ENCODE measurements at regions not wholly inside any gene's neighbourhood (a gene's known extent, or its start where the extent isn't known, plus 50 kb on each side); places are given as distances from the start of the nearest gene placed in this dataset.
"Not testable (repeated sequence)": the region's sequence is repeated elsewhere in the genome, so short reads cannot be mapped to it uniquely, and the experiment has no call there.

DNA sequence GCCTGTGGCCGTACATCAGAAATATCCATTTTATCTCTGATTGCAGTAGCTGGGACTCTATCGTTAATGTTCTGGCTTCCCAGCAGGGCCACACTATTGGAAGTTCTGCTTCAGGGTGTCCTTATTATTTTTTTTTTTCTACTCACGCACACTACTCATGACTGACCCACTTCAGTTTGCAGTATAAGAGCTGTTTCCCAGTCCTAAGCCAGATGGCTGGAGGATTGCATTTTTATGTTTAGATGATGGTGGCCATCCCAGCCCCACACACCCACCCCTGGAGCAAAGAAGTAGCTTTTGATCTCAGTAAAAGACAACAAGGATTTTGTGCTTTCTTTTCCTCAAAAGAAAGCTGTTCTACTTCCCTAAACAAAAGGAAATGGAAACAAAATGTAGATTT, 557.0 kb upstream of the GALNTL6 start:
- FAIRE-seq (no peak), DNase-seq (ENCODE audit: insufficient read length, low spot score) (no peak)
- TF ChIP-seq POLR2AphosphoS5 (IDR thresholded peaks at IDR 0.05; ENCODE audit: low read depth, low read length): no peak

DNA sequence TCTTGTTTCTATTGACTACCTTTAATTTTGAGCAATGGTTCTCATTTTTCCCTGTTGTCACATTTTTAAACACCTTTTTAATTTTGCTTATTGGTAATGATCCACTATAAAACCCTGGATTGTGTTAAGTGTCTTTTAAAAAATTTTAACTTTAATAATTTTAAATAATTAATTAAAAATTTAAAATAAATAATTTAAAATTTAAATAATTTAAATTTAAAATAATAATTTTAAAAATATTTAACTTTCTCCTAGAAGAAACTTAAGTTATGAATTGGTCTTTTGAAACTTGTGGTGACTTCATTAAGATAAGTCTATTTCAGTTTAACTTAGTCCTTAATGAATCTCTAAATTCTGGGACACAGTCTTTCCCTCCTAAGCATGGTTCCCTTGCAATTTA, 566.3 kb upstream of the GALNTL6 start:
- TF ChIP-seq SPI1 (IDR thresholded peaks at IDR 0.05; ENCODE audit: low read depth, low read length): no peak
- no peak for TF ChIP-seq POLR2A (IDR thresholded peaks at IDR 0.05; ENCODE audit: low read depth, low read length)
- TF ChIP-seq TAF1 (IDR thresholded peaks at IDR 0.05; ENCODE audit: low read depth, low read length): no peak
- TF ChIP-seq POLR2AphosphoS5 (IDR thresholded peaks at IDR 0.05; ENCODE audit: low read depth, low read length): no peak
- TF ChIP-seq PAX5 (IDR thresholded peaks at IDR 0.05; ENCODE audit: insufficient read depth, low read length, severe bottlenecking): no peak
- TF ChIP-seq POU2F2 (IDR thresholded peaks at IDR 0.05; ENCODE audit: low read depth, low read length): no peak
- no peak for FAIRE-seq
- no peak for DNase-seq (ENCODE audit: insufficient read length, low spot score)

DNA sequence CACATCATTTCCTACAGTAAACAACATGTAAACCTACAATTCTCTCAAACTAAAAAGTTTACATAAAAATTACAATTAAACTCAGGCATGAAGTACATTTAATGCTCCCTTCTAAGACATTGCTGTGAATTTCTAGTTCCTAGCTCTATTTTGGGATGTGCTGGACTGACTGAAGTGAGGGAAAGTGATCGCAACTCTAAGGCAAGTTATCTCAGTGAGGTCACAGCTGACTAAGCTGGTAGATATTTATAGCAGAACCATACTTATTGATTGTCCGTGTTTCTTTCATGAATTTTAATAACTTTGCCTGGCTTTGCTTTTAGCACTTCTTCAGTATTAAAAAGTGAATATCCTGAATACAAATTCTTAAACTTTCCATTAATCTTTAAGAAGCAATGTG, 570.4 kb upstream of the GALNTL6 start:
- no peak for TF ChIP-seq POLR2A (IDR thresholded peaks at IDR 0.05; ENCODE audit: low read depth, low read length)
- no peak for TF ChIP-seq TAF1 (IDR thresholded peaks at IDR 0.05; ENCODE audit: low read depth, low read length)
- TF ChIP-seq POLR2AphosphoS5 (IDR thresholded peaks at IDR 0.05; ENCODE audit: low read depth, low read length): no peak
- TF ChIP-seq POU2F2 (IDR thresholded peaks at IDR 0.05; ENCODE audit: low read depth, low read length): no peak
- TF ChIP-seq PAX5 (IDR thresholded peaks at IDR 0.05; ENCODE audit: insufficient read depth, low read length, severe bottlenecking): no peak
- TF ChIP-seq SPI1 (IDR thresholded peaks at IDR 0.05; ENCODE audit: low read depth, low read length): no peak
- FAIRE-seq: no peak
- DNase-seq (ENCODE audit: insufficient read length, low spot score): no peak

DNA sequence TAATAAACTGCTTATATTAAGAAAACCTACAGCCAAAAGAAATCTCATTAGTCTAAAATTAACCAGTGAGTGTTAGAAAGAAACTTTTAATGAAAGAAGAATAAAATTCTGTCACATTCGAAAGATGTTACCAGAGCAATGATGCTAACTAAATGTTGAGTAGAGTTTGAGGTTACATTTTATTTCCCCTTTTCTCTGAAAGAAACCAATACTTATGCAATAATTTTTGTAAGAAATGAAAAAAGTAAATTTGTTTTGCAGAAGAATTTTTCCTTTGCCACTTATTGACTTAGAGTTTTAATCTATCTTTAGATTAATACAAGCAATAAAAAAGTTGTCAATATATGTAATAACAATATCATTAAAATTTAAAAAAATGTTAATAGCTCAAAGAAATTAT, 574.0 kb upstream of the GALNTL6 start:
- TF ChIP-seq POLR2A (IDR thresholded peaks at IDR 0.05; ENCODE audit: low read depth, low read length): no peak
- TF ChIP-seq POLR2AphosphoS5 (IDR thresholded peaks at IDR 0.05; ENCODE audit: low read depth, low read length): no peak
- TF ChIP-seq POU2F2 (IDR thresholded peaks at IDR 0.05; ENCODE audit: low read depth, low read length): no peak
- TF ChIP-seq TAF1 (IDR thresholded peaks at IDR 0.05; ENCODE audit: low read depth, low read length): no peak
- TF ChIP-seq PAX5 (IDR thresholded peaks at IDR 0.05; ENCODE audit: insufficient read depth, low read length, severe bottlenecking): no peak
- TF ChIP-seq SPI1 (IDR thresholded peaks at IDR 0.05; ENCODE audit: low read depth, low read length): no peak
- DNase-seq (ENCODE audit: insufficient read length, low spot score) (no peak), FAIRE-seq (no peak)

DNA sequence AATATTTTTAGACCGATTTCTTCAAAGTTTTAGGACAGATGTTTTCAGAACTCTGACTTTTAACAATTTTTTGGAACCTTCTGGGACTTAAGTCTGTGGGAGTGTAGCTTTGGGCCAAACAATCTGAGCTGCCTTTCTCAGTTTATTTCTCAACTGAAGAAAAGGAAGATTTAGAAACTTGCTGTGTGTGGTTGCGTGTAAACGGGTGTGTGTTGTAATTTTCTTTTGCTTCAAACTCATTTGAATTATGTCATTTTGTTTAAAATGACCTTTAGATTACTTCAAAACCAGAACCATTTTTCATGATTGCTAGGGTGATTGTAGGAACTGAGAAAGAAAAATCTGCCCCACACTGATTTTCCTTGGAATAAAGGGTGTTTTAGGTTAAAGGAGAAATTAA, 577.7 kb upstream of the GALNTL6 start:
- TF ChIP-seq POLR2A (IDR thresholded peaks at IDR 0.05; ENCODE audit: low read depth, low read length) (no peak), SPI1 (IDR thresholded peaks at IDR 0.05; ENCODE audit: low read depth, low read length) (no peak), PAX5 (IDR thresholded peaks at IDR 0.05; ENCODE audit: insufficient read depth, low read length, severe bottlenecking) (no peak), POLR2AphosphoS5 (IDR thresholded peaks at IDR 0.05; ENCODE audit: low read depth, low read length) (no peak), POU2F2 (IDR thresholded peaks at IDR 0.05; ENCODE audit: low read depth, low read length) (no peak), TAF1 (IDR thresholded peaks at IDR 0.05; ENCODE audit: low read depth, low read length) (no peak)
- DNase-seq (ENCODE audit: insufficient read length, low spot score): no peak
- no peak for FAIRE-seq

DNA sequence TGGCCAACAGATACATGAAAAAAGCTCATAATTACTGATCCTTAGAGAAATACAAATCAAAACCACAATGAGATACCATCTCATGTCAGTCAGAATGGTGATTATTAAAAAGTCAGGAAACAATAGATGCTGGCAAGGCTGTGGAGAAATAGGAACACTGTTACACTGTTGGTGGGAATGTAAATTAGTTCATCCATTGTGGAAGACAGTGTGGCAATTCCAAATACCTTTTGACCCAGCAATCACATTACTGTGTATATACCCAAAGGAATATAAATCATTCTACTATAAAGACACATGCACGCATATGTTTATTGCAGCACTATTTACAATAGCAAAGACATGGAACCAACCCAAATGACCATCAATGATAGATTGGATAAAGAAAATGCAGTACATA, 583.9 kb upstream of the GALNTL6 start:
- not testable (repeated sequence) for FAIRE-seq; DNase-seq (ENCODE audit: insufficient read length, low spot score)

DNA sequence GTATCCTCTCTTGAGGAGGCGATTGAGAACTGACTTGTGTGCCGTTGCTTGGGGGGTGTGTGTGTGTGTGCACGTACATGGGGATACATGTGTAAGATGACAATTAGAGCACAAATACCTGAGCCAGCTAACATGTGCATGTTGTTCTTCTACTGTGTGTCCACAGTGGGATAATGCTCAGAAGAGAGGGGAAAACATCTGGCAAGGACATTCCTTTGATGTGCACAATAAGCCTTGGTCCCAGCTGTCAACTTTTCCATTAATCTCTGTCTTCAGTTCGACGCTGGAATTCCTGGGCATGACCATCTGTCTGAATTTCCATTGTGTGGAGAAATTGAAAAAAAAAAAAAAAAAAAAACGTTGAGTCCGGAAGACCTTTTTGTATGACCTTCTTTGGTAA, 592.0 kb upstream of the GALNTL6 start:
- DNase-seq (ENCODE audit: insufficient read length, low spot score) (no peak), FAIRE-seq (no peak)
- TF ChIP-seq TAF1 (IDR thresholded peaks at IDR 0.05; ENCODE audit: low read depth, low read length) (no peak), PAX5 (IDR thresholded peaks at IDR 0.05; ENCODE audit: insufficient read depth, low read length, severe bottlenecking) (no peak), SPI1 (IDR thresholded peaks at IDR 0.05; ENCODE audit: low read depth, low read length) (no peak), POLR2AphosphoS5 (IDR thresholded peaks at IDR 0.05; ENCODE audit: low read depth, low read length) (no peak), POU2F2 (IDR thresholded peaks at IDR 0.05; ENCODE audit: low read depth, low read length) (no peak), POLR2A (IDR thresholded peaks at IDR 0.05; ENCODE audit: low read depth, low read length) (no peak)

DNA sequence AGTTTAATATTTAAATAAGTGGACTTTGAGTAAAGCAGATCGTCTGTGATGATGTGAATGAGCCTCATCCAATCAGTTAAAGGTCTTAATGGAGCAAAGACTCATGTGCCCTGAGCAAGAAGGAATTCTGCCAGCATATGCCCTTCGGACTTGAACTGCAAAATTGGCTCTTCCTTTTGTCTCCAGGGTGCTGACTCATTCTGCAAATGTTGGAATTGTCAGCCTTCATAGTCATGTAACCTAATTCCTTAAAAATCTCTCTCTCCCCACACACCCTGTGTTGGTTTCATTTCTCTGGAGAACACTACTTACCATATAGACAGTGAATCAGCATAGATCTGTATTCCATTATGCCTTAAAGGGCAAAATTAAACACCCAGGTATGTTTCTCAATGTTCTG, 609.8 kb upstream of the GALNTL6 start:
- FAIRE-seq (no peak), DNase-seq (ENCODE audit: insufficient read length, low spot score) (no peak)
- no peak for TF ChIP-seq PAX5 (IDR thresholded peaks at IDR 0.05; ENCODE audit: insufficient read depth, low read length, severe bottlenecking)
- TF ChIP-seq SPI1 (IDR thresholded peaks at IDR 0.05; ENCODE audit: low read depth, low read length): no peak
- TF ChIP-seq POU2F2 (IDR thresholded peaks at IDR 0.05; ENCODE audit: low read depth, low read length): no peak
- TF ChIP-seq POLR2AphosphoS5 (IDR thresholded peaks at IDR 0.05; ENCODE audit: low read depth, low read length): no peak

DNA sequence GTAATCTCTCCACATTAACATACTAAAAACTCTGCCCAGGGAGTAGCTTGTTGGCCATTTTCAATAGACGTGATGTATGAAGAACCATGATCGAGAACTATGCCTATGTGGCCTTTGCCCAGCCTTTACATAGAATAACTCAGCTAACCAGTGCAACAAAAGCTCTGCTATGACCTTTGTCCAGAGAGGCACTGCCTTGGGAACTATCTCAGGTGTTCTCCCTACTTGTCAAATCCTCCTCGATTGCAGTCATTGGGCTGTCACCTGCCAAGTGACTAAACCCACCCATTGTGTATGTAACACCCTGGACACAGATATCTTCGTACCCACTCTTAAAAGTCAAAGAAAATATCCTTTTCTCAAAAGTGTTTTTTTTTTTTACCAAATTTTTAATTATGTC, 610.3 kb upstream of the GALNTL6 start:
- TF ChIP-seq POLR2AphosphoS5 (IDR thresholded peaks at IDR 0.05; ENCODE audit: low read depth, low read length) (no peak), TAF1 (IDR thresholded peaks at IDR 0.05; ENCODE audit: low read depth, low read length) (no peak), POLR2A (IDR thresholded peaks at IDR 0.05; ENCODE audit: low read depth, low read length) (no peak), SPI1 (IDR thresholded peaks at IDR 0.05; ENCODE audit: low read depth, low read length) (no peak), POU2F2 (IDR thresholded peaks at IDR 0.05; ENCODE audit: low read depth, low read length) (no peak), PAX5 (IDR thresholded peaks at IDR 0.05; ENCODE audit: insufficient read depth, low read length, severe bottlenecking) (no peak)
- DNase-seq (ENCODE audit: insufficient read length, low spot score) (no peak), FAIRE-seq (no peak)

DNA sequence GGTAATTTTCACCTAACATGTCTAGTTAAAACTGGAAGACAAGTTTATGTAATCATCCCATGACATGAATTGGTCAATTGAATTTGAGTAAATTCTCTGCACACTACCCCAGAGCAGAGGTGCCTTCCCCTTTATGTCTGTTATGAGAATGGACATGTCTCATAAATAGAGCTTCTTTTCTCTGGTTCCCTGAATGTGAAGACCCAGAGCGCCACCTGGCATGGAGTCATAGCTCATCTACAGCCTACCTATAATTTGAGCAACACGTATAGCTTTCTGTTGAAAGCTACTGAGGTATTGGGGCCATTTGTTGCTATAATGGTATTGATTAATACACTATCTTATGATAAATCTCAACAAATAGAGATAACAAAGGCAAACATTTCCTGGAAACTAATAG, 626.5 kb upstream of the GALNTL6 start:
- DNase-seq (ENCODE audit: insufficient read length, low spot score) (no peak), FAIRE-seq (no peak)
- TF ChIP-seq PAX5 (IDR thresholded peaks at IDR 0.05; ENCODE audit: insufficient read depth, low read length, severe bottlenecking): no peak
- no peak for TF ChIP-seq SPI1 (IDR thresholded peaks at IDR 0.05; ENCODE audit: low read depth, low read length)
- no peak for TF ChIP-seq TAF1 (IDR thresholded peaks at IDR 0.05; ENCODE audit: low read depth, low read length)
- TF ChIP-seq POLR2AphosphoS5 (IDR thresholded peaks at IDR 0.05; ENCODE audit: low read depth, low read length): no peak
- TF ChIP-seq POLR2A (IDR thresholded peaks at IDR 0.05; ENCODE audit: low read depth, low read length): no peak
- TF ChIP-seq POU2F2 (IDR thresholded peaks at IDR 0.05; ENCODE audit: low read depth, low read length): no peak

DNA sequence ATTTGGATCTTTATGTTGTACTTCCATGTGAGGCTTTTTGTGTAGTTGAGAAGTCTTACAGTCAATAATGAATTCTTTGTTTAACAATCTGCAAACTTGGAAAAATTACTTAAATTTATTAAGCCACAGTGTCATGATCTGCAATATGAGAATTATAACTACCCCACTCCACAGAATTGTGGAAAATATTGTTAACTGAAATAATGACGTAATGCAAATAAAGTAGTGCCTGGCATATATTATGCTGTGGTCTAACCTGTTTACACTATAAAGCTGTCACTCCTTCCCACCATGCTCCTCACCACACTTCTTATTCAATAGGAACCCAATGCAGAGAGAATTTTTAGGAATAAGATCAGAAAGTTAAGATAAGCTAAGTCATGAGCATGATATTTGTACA, 632.1 kb upstream of the GALNTL6 start:
- DNase-seq (ENCODE audit: insufficient read length, low spot score) (no peak), FAIRE-seq (no peak)
- TF ChIP-seq TAF1 (IDR thresholded peaks at IDR 0.05; ENCODE audit: low read depth, low read length) (no peak), POLR2AphosphoS5 (IDR thresholded peaks at IDR 0.05; ENCODE audit: low read depth, low read length) (no peak), PAX5 (IDR thresholded peaks at IDR 0.05; ENCODE audit: insufficient read depth, low read length, severe bottlenecking) (no peak), POU2F2 (IDR thresholded peaks at IDR 0.05; ENCODE audit: low read depth, low read length) (no peak), POLR2A (IDR thresholded peaks at IDR 0.05; ENCODE audit: low read depth, low read length) (no peak), SPI1 (IDR thresholded peaks at IDR 0.05; ENCODE audit: low read depth, low read length) (no peak)

Measured in GM12891 (cell line).